ENCODE measurements at regions not wholly inside any gene's neighbourhood (a gene's known extent, or its start where the extent isn't known, plus 50 kb on each side); places are given as distances from the start of the nearest gene placed in this dataset.

- TF ChIP-seq CTCF (IDR thresholded peaks at IDR 0.05): no peak
- no peak for TF ChIP-seq POLR2A (IDR thresholded peaks at IDR 0.05)
These were observed 124.4 kb upstream of the ADCY2 start for GRCh38 chr5:7271435-7272084.
